HL-60 (cell line): ENCODE measurements at regions not wholly inside any gene's neighbourhood (a gene's known extent, or its start where the extent isn't known, plus 50 kb on each side); places are given as distances from the start of the nearest gene placed in this dataset.

Experiments used
- DNase-seq, 2 experiments: peaks; one replicate each; pipeline ENCODE4 v3.0.0-alpha.2; 2010 to 2020; ENCODE audit warnings: low read depth in 1 of 2, low spot score in 1 of 2
- H3K27ac ChIP-seq: fragments of 250-450 bp; sonication (Bioruptor Pico); replicated peaks from 2 replicates; pipeline ENCODE4 v1.5.1; 2020; ENCODE audit warnings: mild to moderate bottlenecking, moderate library complexity
- H3K27me3 ChIP-seq: fragments of 250-450 bp; sonication (Bioruptor Pico); 2 replicates; pipeline ENCODE4 v1.5.1; 2021; ENCODE audit warnings: mild to moderate bottlenecking, moderate library complexity; ENCODE audit not compliant: insufficient read depth, poor library complexity, severe bottlenecking
- H3K4me3 ChIP-seq: replicated peaks from 2 replicates; pipeline ENCODE4 v1.5.1; 2011; ENCODE audit warnings: mild to moderate bottlenecking, control low read depth, low read length; ENCODE audit not compliant: insufficient read depth
- CTCF ChIP-seq: IDR thresholded peaks from one replicate; pipeline ENCODE4 v1.5.1; 2011; ENCODE audit warnings: low read length, control low read depth, inconsistent platforms; ENCODE audit not compliant: insufficient read depth
- GABPA ChIP-seq: IDR thresholded peaks from 2 replicates; pipeline ENCODE4 v1.6.1; 2012; ENCODE audit warnings: low read depth
- POLR2AphosphoS5 ChIP-seq: IDR thresholded peaks from 2 replicates; pipeline ENCODE4 v1.6.1; 2012; ENCODE audit warnings: low read depth
- SPI1 ChIP-seq: IDR thresholded peaks from 2 replicates; pipeline ENCODE4 v1.6.1; 2012; ENCODE audit warnings: low read depth, mild to moderate bottlenecking, borderline replicate concordance
- TF ChIP-seq, protein P1 (sequence below): IDR thresholded peaks from 2 replicates; pipeline ENCODE4 v1.6.1; 2012; ENCODE audit warnings: low read depth; ENCODE audit not compliant: insufficient replicate concordance

DNA sequence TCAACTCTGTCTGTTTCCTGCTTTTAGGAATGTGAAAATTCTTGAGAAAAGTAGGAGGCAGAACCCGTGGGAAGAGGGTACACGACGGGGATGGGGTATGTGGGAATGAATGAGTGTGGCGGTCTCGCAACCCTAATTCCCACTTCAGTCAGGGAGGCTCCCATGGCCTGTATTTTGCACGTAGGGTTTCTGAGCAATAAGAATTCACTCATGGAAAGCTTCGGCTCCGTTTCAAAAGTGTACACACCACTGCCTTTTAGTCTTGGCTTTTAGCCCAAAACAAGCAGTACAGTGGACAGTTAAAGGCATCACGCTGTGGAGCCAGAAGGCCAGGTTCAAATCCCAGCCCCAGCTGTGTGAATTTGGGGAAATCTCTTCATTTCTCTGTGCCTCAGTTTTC lies 116.7 kb downstream of the MN1 start:
- DNase-seq = no peak
- TF ChIP-seq, protein P1, sequence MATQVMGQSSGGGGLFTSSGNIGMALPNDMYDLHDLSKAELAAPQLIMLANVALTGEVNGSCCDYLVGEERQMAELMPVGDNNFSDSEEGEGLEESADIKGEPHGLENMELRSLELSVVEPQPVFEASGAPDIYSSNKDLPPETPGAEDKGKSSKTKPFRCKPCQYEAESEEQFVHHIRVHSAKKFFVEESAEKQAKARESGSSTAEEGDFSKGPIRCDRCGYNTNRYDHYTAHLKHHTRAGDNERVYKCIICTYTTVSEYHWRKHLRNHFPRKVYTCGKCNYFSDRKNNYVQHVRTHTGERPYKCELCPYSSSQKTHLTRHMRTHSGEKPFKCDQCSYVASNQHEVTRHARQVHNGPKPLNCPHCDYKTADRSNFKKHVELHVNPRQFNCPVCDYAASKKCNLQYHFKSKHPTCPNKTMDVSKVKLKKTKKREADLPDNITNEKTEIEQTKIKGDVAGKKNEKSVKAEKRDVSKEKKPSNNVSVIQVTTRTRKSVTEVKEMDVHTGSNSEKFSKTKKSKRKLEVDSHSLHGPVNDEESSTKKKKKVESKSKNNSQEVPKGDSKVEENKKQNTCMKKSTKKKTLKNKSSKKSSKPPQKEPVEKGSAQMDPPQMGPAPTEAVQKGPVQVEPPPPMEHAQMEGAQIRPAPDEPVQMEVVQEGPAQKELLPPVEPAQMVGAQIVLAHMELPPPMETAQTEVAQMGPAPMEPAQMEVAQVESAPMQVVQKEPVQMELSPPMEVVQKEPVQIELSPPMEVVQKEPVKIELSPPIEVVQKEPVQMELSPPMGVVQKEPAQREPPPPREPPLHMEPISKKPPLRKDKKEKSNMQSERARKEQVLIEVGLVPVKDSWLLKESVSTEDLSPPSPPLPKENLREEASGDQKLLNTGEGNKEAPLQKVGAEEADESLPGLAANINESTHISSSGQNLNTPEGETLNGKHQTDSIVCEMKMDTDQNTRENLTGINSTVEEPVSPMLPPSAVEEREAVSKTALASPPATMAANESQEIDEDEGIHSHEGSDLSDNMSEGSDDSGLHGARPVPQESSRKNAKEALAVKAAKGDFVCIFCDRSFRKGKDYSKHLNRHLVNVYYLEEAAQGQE = no peak
- TF ChIP-seq GABPA = no peak
- TF ChIP-seq CTCF = no peak
- no peak for TF ChIP-seq SPI1
- no peak for TF ChIP-seq POLR2AphosphoS5
- H3K27me3 ChIP-seq = no peaks in the 10 kb centered on the region
- H3K27ac ChIP-seq = no peak overlapping the region
- H3K4me3 ChIP-seq = no peak overlapping the region

- DNase-seq = no peak
- Histone ChIP-seq H3K27ac (no peak overlapping the region), H3K4me3 (no peak overlapping the region), H3K27me3 (no peaks in the 10 kb centered on the region)
- TF ChIP-seq POLR2AphosphoS5 = no peak
- TF ChIP-seq CTCF = no peak
- no peak for TF ChIP-seq GABPA
- no peak for TF ChIP-seq SPI1
Observed at GRCh38 chr22:27685515-27685914, 116.0 kb downstream of the MN1 start.

- H3K27ac ChIP-seq = no peak overlapping the region
- TF ChIP-seq, protein P1 = no peak
- TF ChIP-seq CTCF (no peak), POLR2AphosphoS5 (no peak), GABPA (no peak), SPI1 (no peak)
- no peaks in the 10 kb centered on the region for H3K27me3 ChIP-seq
- DNase-seq = no peak
- H3K4me3 ChIP-seq = no peak overlapping the region
Observed at GRCh38 chr22:27685970-27686369, 115.6 kb downstream of the MN1 start.

- no peak for DNase-seq
- H3K27me3 ChIP-seq = no peaks in the 10 kb centered on the region
- TF ChIP-seq SPI1 (no peak), GABPA (no peak), CTCF (no peak), POLR2AphosphoS5 (no peak)
- TF ChIP-seq, protein P1 = no peak
- no peak overlapping the region for H3K27ac ChIP-seq
- H3K4me3 ChIP-seq = no peak overlapping the region
Observed at GRCh38 chr22:27686534-27686933, 115.0 kb downstream of the MN1 start.
